ENCODE measurements at regions not wholly inside any gene's neighbourhood (a gene's known extent, or its start where the extent isn't known, plus 50 kb on each side); places are given as distances from the start of the nearest gene placed in this dataset.

DNA sequence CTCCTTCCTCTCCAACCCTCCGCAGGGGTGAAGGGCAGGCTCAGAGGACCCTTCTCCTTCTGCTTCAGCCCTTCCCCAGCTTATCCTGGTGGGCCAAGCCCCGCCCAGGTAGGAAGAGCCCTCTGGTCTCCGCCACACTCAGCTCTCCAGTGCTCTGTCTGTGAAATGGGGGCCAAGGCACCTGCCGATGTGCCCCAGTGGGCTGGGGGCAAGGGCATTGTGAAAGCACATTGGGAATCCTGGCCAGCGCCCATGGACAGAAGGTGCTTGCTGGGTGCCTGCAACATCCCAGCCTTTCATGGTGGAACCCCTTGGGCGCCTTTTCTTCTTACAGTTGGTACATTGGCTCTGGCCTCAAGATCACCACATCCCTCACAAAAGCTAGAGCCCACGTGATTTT is 150.8 kb downstream of the INHBB start (continued):
- TF ChIP-seq ZBTB49 (CRISPR knock-in tag; IDR thresholded peaks at IDR 0.05; ENCODE audit: borderline replicate concordance) (no peak), ZFP36 (IDR thresholded peaks at IDR 0.05; ENCODE audit: borderline replicate concordance, low read depth, low read length, partially characterized antibody) (no peak), NBN (conservative IDR thresholded peaks at IDR 0.05) (no peak), SP1 (IDR thresholded peaks at IDR 0.05) (no peak), SP1 (CRISPR knock-in tag; IDR thresholded peaks at IDR 0.05) (no peak), ZBTB1 (CRISPR knock-in tag; IDR thresholded peaks at IDR 0.05; ENCODE audit: borderline replicate concordance) (no peak), RNF219 (CRISPR knock-in tag; IDR thresholded peaks at IDR 0.05) (no peak), ZNF773 (CRISPR knock-in tag; IDR thresholded peaks at IDR 0.05; ENCODE audit: borderline replicate concordance) (no peak), SP2 (CRISPR knock-in tag; IDR thresholded peaks at IDR 0.05) (no peak), PHB2 (IDR thresholded peaks at IDR 0.05; ENCODE audit: partially characterized antibody) (no peak), ZNF652 (CRISPR knock-in tag; IDR thresholded peaks at IDR 0.05; ENCODE audit: borderline replicate concordance, low read depth) (no peak), BRF2 (CRISPR knock-in tag; IDR thresholded peaks at IDR 0.05) (no peak)
- TF ChIP-seq, protein P1, sequence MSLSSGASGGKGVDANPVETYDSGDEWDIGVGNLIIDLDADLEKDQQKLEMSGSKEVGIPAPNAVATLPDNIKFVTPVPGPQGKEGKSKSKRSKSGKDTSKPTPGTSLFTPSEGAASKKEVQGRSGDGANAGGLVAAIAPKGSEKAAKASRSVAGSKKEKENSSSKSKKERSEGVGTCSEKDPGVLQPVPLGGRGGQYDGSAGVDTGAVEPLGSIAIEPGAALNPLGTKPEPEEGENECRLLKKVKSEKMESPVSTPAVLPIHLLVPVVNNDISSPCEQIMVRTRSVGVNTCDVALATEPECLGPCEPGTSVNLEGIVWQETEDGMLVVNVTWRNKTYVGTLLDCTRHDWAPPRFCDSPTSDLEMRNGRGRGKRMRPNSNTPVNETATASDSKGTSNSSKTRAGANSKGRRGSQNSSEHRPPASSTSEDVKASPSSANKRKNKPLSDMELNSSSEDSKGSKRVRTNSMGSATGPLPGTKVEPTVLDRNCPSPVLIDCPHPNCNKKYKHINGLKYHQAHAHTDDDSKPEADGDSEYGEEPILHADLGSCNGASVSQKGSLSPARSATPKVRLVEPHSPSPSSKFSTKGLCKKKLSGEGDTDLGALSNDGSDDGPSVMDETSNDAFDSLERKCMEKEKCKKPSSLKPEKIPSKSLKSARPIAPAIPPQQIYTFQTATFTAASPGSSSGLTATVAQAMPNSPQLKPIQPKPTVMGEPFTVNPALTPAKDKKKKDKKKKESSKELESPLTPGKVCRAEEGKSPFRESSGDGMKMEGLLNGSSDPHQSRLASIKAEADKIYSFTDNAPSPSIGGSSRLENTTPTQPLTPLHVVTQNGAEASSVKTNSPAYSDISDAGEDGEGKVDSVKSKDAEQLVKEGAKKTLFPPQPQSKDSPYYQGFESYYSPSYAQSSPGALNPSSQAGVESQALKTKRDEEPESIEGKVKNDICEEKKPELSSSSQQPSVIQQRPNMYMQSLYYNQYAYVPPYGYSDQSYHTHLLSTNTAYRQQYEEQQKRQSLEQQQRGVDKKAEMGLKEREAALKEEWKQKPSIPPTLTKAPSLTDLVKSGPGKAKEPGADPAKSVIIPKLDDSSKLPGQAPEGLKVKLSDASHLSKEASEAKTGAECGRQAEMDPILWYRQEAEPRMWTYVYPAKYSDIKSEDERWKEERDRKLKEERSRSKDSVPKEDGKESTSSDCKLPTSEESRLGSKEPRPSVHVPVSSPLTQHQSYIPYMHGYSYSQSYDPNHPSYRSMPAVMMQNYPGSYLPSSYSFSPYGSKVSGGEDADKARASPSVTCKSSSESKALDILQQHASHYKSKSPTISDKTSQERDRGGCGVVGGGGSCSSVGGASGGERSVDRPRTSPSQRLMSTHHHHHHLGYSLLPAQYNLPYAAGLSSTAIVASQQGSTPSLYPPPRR (CRISPR knock-in tag; IDR thresholded peaks at IDR 0.05; ENCODE audit: borderline replicate concordance): no peak
